ENCODE measurements at regions not wholly inside any gene's neighbourhood (a gene's known extent, or its start where the extent isn't known, plus 50 kb on each side); places are given as distances from the start of the nearest gene placed in this dataset.

DNA sequence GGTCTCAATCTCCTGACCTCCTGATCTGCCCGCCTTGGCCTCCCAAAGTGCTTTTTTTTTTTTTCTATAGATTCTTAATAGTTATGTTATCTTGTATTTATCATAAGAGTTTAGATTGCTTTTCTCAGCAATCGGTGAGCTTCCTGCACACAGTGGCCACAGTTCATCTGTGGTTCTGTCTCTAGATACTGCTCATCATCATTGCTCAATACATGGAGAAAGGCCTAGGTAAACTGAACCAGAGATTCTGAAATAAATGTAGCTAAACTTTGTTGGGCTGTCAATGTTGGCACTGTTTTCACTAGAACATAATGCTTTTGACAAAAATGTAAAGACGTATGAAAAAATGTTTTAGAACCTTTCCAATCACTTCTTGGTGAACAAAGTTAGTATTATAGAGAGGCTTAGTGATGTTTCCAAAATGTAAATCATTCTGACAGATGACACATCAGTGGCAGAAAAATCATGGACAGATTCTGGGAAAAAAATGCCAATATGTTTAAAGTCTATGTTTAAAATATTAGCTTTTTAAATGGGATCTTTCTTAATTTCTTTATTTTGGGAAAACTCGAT, 50.0 kb upstream of the LIMCH1 start:
- Histone ChIP-seq H3K14ac (ENCODE audit: insufficient read length) (no peak overlapping the region), H3K9ac (replicated peaks in 1 of 4; ENCODE audit: extremely low read depth in 1 of 4, low read depth in 3 of 4, low read length in 3 of 4) (no peak overlapping the region), H3K36me3 (ENCODE audit: control insufficient read depth in 2 of 4, insufficient read depth in 4 of 4, low read length in 3 of 4) (peaks cover 0 to 4% (median 0%) of the 10 kb centered on the region in 4 experiments; a peak in 1 of 8 replicates), H2BK20ac (ENCODE audit: low read length) (no peak overlapping the region), H3K4me3 (ENCODE audit: extremely low read depth in 1 of 4, insufficient read depth in 2 of 4, low read depth in 3 of 4, low read length in 4 of 4) (no peak overlapping the region), H3K9me3 (ENCODE audit: insufficient read depth in 2 of 2, low read depth in 1 of 2, low read length in 1 of 2) (peaks cover 3 to 18% of the 10 kb centered on the region in 2 experiments; a peak in 2 of 4 replicates), H4K91ac (replicated peaks; ENCODE audit: insufficient read length, low read length) (no peak overlapping the region), H2BK12ac (ENCODE audit: low read depth, low read length) (no peak overlapping the region), H2AK5ac (ENCODE audit: low read depth, low read length) (no peak overlapping the region), H4K20me1 (replicated peaks in 1 of 2; ENCODE audit: control insufficient read depth in 1 of 2, insufficient read depth in 2 of 2, low read length in 2 of 2) (no peaks in the 10 kb centered on the region), H3K23ac (ENCODE audit: insufficient read length) (no peak overlapping the region), H3K23me2 (ENCODE audit: low read depth, low read length) (no peaks in the 10 kb centered on the region), H4K5ac (ENCODE audit: insufficient read length, low read depth, low read length) (no peak overlapping the region), H3K79me2 (ENCODE audit: control insufficient read depth in 1 of 2, insufficient read depth in 2 of 2, low read length in 2 of 2) (no peaks in the 10 kb centered on the region), H3K4me2 (ENCODE audit: insufficient read depth in 1 of 2, low read depth in 2 of 2, low read length in 2 of 2) (no peak overlapping the region), H2BK120ac (replicated peaks; ENCODE audit: low read depth, low read length) (no peak overlapping the region), H2AFZ (ENCODE audit: low read length) (no peak overlapping the region), H3K79me1 (ENCODE audit: low read depth, low read length) (no peaks in the 10 kb centered on the region), H4K8ac (ENCODE audit: extremely low read depth, insufficient read depth, low read length) (no peak overlapping the region), H2BK5ac (ENCODE audit: low read depth, low read length) (no peak overlapping the region), H3K18ac (ENCODE audit: extremely low read depth, low read length) (no peak overlapping the region), H2BK15ac (ENCODE audit: low read length) (no peak overlapping the region), H3K4me1 (replicated peaks in 1 of 4; ENCODE audit: control insufficient read depth in 3 of 4, insufficient read depth in 4 of 4, low read length in 3 of 4) (no peaks in the 10 kb centered on the region), H3K27ac (ENCODE audit: low read depth, low read length) (no peak overlapping the region), H3K56ac (replicated peaks; ENCODE audit: insufficient read length, low read depth, low read length) (no peak overlapping the region), H3K4ac (replicated peaks; ENCODE audit: insufficient read length, low read depth, low read length) (no peak overlapping the region), H3K27me3 (replicated peaks in 1 of 4; ENCODE audit: control insufficient read depth in 3 of 4, extremely low read depth in 1 of 4, insufficient read depth in 3 of 4, low read length in 3 of 4) (no peaks in the 10 kb centered on the region)
- TF ChIP-seq NRF1 (IDR thresholded peaks at IDR 0.05; ENCODE audit: low read depth, low read length): no peak
- no peak for TF ChIP-seq CBX8 (IDR thresholded peaks at IDR 0.05; ENCODE audit: borderline replicate concordance, low read depth, low read length)
- no peak for TF ChIP-seq ZNF274 (IDR thresholded peaks at IDR 0.05; ENCODE audit: borderline replicate concordance, extremely low read depth, low read length)
- TF ChIP-seq SIN3A (conservative IDR thresholded peaks at IDR 0.05 in 1 of 2, IDR thresholded peaks at IDR 0.05 in 1 of 2; ENCODE audit: low read depth in 1 of 2, low read length in 2 of 2): no peak
- TF ChIP-seq SP1 (IDR thresholded peaks at IDR 0.05; ENCODE audit: low read depth, low read length): no peak
- TF ChIP-seq MAX (IDR thresholded peaks at IDR 0.05): no peak
- TF ChIP-seq RBBP5 (IDR thresholded peaks at IDR 0.05; ENCODE audit: borderline replicate concordance, low read depth, low read length): no peak
- TF ChIP-seq TCF12 (IDR thresholded peaks at IDR 0.05; ENCODE audit: low read depth, low read length): no peak
- no peak for TF ChIP-seq POLR2AphosphoS5 (IDR thresholded peaks at IDR 0.05; ENCODE audit: low read depth, low read length)
- no peak for TF ChIP-seq SIX5 (IDR thresholded peaks at IDR 0.05; ENCODE audit: low read depth, low read length)
- no peak for TF ChIP-seq TBP (IDR thresholded peaks at IDR 0.05; ENCODE audit: low read depth, low read length)
- no peak for TF ChIP-seq POU5F1 (IDR thresholded peaks at IDR 0.05; ENCODE audit: low read depth, low read length)
- FAIRE-seq: no peak
- DNase-seq (ENCODE audit: low read depth in 1 of 2, low spot score in 2 of 2): no peak
- 90% methylated on average over 4 of the region's 4 CpGs; no CpG with 5 or more reads in 1 of the 2 experiments for WGBS, 2 experiments (ENCODE audit: extremely low coverage in 1 of 2, insufficient coverage in 1 of 2, insufficient read length in 1 of 2, insufficient replicate concordance in 2 of 2, low coverage in 1 of 2, low lambda C conversion rate in 2 of 2, missing lambda C conversion rate in 1 of 2)
- ChIA-PET POLR2A (ENCODE audit: partially characterized antibody) (no interaction called here), CTCF (ENCODE audit: partially characterized antibody) (interaction anchor here (0.7 kb wide), 1 partner anchor 65 kb away, joined by 4 read pairs; no protein-coding TSS in a partner anchor)
